ENCODE measurements at regions not wholly inside any gene's neighbourhood (a gene's known extent, or its start where the extent isn't known, plus 50 kb on each side); places are given as distances from the start of the nearest gene placed in this dataset.

GRCh38 chr2:15773204-15773603 is 167.1 kb upstream of the MYCN start:
- H3K9me2 ChIP-seq (ENCODE audit: insufficient read depth), result no peaks in the 10 kb centered on the region; the same call in 1 of the 2 replicates
- peaks cover 10% of the 10 kb centered on the region; the same call in 2 of the 3 replicates for H3K4me1 Mint-ChIP-seq

More at GRCh38 chr2:15773204-15773603, 167.1 kb upstream of the MYCN start:
- Mint-ChIP-seq H3K27ac (no peak overlapping the region), H3K36me3 (ENCODE audit: low read depth) (no peaks in the 10 kb centered on the region), H3K27me3 (ENCODE audit: insufficient read depth, low read depth, poor library complexity) (peaks cover 7% of the 10 kb centered on the region), H3K9me3 (no peaks in the 10 kb centered on the region; the same call in 1 of the 3 replicates), H3K4me3 (no peak overlapping the region)
- H3K4me1 ChIP-seq (ENCODE audit: insufficient read depth), result no peaks in the 10 kb centered on the region
- no peaks in the 10 kb centered on the region for H3F3A ChIP-seq (replicated peaks; ENCODE audit: low read depth)
- H3K79me2 ChIP-seq (replicated peaks; ENCODE audit: insufficient read depth), result no peaks in the 10 kb centered on the region
- no peak overlapping the region for H3K27ac ChIP-seq (ENCODE audit: low read depth)
- H3K4me3 ChIP-seq, result no peak overlapping the region
- DNase-seq (ENCODE audit: low spot score) (no peak), ATAC-seq (no peak)
- H3K4me2 ChIP-seq, result no peak overlapping the region
- no peaks in the 10 kb centered on the region for H3K36me3 ChIP-seq (ENCODE audit: insufficient read depth)
- no peak overlapping the region for H2AFZ ChIP-seq
- TF ChIP-seq CTCF (conservative IDR thresholded peaks at IDR 0.05; ENCODE audit: low read depth in 2 of 2) (no peak), JUNB (IDR thresholded peaks at IDR 0.05; ENCODE audit: unreplicated experiment) (no peak), REST (IDR thresholded peaks at IDR 0.05; ENCODE audit: unreplicated experiment) (no peak), CREB1 (CRISPR knock-in tag; IDR thresholded peaks at IDR 0.05; ENCODE audit: low read depth) (no peak), ZNF331 (CRISPR knock-in tag; IDR thresholded peaks at IDR 0.05; ENCODE audit: low read depth) (no peak), ETS1 (IDR thresholded peaks at IDR 0.05) (no peak)
- no peaks in the 10 kb centered on the region for H3K27me3 ChIP-seq (ENCODE audit: insufficient read depth)
- H4K20me1 ChIP-seq (replicated peaks; ENCODE audit: insufficient read depth), result no peaks in the 10 kb centered on the region

All from GM23338 (cell line).